Panc1 (cell line): ENCODE measurements at regions not wholly inside any gene's neighbourhood (a gene's known extent, or its start where the extent isn't known, plus 50 kb on each side); places are given as distances from the start of the nearest gene placed in this dataset.
"Not testable (repeated sequence)": the region's sequence is repeated elsewhere in the genome, so short reads cannot be mapped to it uniquely, and the experiment has no call there.

ENCODE experiments used
- ATAC-seq: fragments of 200-7000 bp; cut with Tn5 transposase; 2 replicates; pipeline ENCODE4 v1.9.1; 2020; ENCODE audit warnings: mild to moderate bottlenecking, moderate library complexity
- BruUV-seq: library from RNA; stranded (reverse); fragments of 400-500 nt; replicated peaks from 2 replicates; lab custom pipeline; 2021; lab: Mats Ljungman, UMichigan
- CTCF ChIA-PET: fragments of 300-600 bp; sonication (Branson Sonifier 250); formaldehyde crosslinking; loops from one replicate; lab custom pipeline; 2022; ENCODE audit warnings: antibody characterized with exemption; lab: Charles Lee
- POLR2A ChIA-PET: fragments of 300-600 bp; sonication (Branson Sonifier 250); formaldehyde crosslinking; loops from one replicate; lab custom pipeline; 2022; ENCODE audit warnings: antibody characterized with exemption; lab: Charles Lee
- DNase-seq: peaks from one replicate; pipeline ENCODE4 v3.0.0-alpha.2; 2010; ENCODE audit warnings: low read depth, low spot score
- H3K27ac ChIP-seq: 2 replicates; pipeline ENCODE4 v1.5.1; 2011; ENCODE audit warnings: mild to moderate bottlenecking, low read length, inconsistent platforms
- H3K27me3 ChIP-seq: fragments of 200-500 bp; sonication (Bioruptor generic); 2 replicates; pipeline ENCODE4 v1.6.0; 2014; ENCODE audit warnings: low read length, inconsistent platforms; ENCODE audit not compliant: control insufficient read depth, insufficient read depth
- H3K36me3 ChIP-seq: fragments of 200-500 bp; sonication (Bioruptor generic); 2 replicates; pipeline ENCODE4 v1.5.1; 2014; ENCODE audit warnings: inconsistent platforms, mild to moderate bottlenecking, low read length, moderate library complexity; ENCODE audit not compliant: control insufficient read depth, insufficient read depth
- H3K4me1 ChIP-seq: 2 replicates; pipeline ENCODE4 v1.5.1; 2011; ENCODE audit warnings: inconsistent platforms, mild to moderate bottlenecking, low read length, moderate library complexity; ENCODE audit not compliant: control insufficient read depth, insufficient read depth
- H3K4me3 ChIP-seq, 2 experiments: 2 replicates each; pipeline ENCODE4 v1.5.1; 2011 to 2012; ENCODE audit warnings: low read depth in 2 of 2, low read length in 2 of 2, mild to moderate bottlenecking in 2 of 2, inconsistent platforms in 1 of 2, moderate library complexity in 1 of 2
- H3K9me3 ChIP-seq: fragments of 200-500 bp; sonication (Bioruptor generic); 2 replicates; pipeline ENCODE4 v1.5.1; 2014; ENCODE audit warnings: low read depth, mild to moderate bottlenecking, inconsistent platforms, low read length, moderate library complexity; ENCODE audit not compliant: control insufficient read depth, insufficient read depth
- POLR2AphosphoS5 ChIP-seq: IDR thresholded peaks from 2 replicates; pipeline ENCODE4 v1.6.1; 2012; ENCODE audit warnings: mild to moderate bottlenecking, low read depth, low read length, moderate library complexity
- SIN3A ChIP-seq: IDR thresholded peaks from 2 replicates; pipeline ENCODE4 v1.6.1; 2012; ENCODE audit warnings: low read depth, mild to moderate bottlenecking, low read length, moderate library complexity, borderline replicate concordance; ENCODE audit not compliant: insufficient read depth
- TCF7L2 ChIP-seq: IDR thresholded peaks from 2 replicates; pipeline ENCODE4 v1.6.1; 2011; ENCODE audit warnings: mild to moderate bottlenecking, low read depth, low read length, inconsistent platforms
- in situ Hi-C: cut with HindIII; loops from 2 replicates; pipeline ENCODE4 v1.10.0; 2016; ENCODE audit warnings: low sequenced_read_pairs, low pct_unique_long_range_greater_than_20kb
- intact Hi-C: fragments of 100-400 bp; cut with micrococcal nuclease; formaldehyde crosslinking; loops from one replicate; pipeline ENCODE4 v1.10.0; 2022; ENCODE audit not compliant: unreplicated experiment
- TF ChIP-seq, protein P1 (sequence below), 2 experiments: IDR thresholded peaks; 2 replicates each; pipeline ENCODE4 v1.6.1; 2011 to 2012; ENCODE audit warnings: low read depth in 2 of 2, control low read depth in 1 of 2, low read length in 1 of 2, mild to moderate bottlenecking in 1 of 2, moderate library complexity in 1 of 2; ENCODE audit not compliant: insufficient read depth in 1 of 2
- TF ChIP-seq, protein P2 (sequence below): fragments of 450-650 bp; IDR thresholded peaks from 2 replicates; pipeline ENCODE4 v1.5.1; 2017; ENCODE audit warnings: mild to moderate bottlenecking

DNA sequence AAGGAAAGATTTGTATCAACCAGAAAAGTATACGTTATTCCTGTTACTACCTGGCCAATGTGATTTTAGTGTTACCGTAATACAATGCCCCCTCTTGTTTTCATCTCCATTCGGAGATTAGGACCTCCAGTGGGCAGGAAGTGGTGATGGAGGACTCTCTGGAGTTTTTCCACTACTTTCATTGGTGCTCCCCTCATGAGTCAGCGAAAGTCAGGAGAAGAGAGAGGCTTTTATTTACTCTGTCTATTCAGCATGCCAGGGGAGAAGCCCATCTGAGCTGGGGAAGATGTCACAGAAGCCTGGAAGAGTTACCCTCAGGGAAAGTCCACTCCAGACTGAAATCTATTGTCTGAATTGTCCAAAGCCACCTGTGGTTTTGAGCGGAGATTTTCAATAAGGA lies 88.2 kb upstream of the THUMPD2 start:
- DNase-seq (no peak), ATAC-seq (no peak)
- intact Hi-C loops, result no loop called here
- in situ Hi-C loops, result no loop called here
- no peaks in the 10 kb centered on the region for H3K9me3 ChIP-seq
- H3K4me3 ChIP-seq, result no peak overlapping the region
- H3K36me3 ChIP-seq, result no peaks in the 10 kb centered on the region
- no peaks in the 10 kb centered on the region for H3K27me3 ChIP-seq
- H3K4me1 ChIP-seq, result no peaks in the 10 kb centered on the region; the same call in 1 of the 2 replicates
- no peak overlapping the region for H3K27ac ChIP-seq
- TF ChIP-seq POLR2AphosphoS5, result no peak
- TF ChIP-seq, protein P1, sequence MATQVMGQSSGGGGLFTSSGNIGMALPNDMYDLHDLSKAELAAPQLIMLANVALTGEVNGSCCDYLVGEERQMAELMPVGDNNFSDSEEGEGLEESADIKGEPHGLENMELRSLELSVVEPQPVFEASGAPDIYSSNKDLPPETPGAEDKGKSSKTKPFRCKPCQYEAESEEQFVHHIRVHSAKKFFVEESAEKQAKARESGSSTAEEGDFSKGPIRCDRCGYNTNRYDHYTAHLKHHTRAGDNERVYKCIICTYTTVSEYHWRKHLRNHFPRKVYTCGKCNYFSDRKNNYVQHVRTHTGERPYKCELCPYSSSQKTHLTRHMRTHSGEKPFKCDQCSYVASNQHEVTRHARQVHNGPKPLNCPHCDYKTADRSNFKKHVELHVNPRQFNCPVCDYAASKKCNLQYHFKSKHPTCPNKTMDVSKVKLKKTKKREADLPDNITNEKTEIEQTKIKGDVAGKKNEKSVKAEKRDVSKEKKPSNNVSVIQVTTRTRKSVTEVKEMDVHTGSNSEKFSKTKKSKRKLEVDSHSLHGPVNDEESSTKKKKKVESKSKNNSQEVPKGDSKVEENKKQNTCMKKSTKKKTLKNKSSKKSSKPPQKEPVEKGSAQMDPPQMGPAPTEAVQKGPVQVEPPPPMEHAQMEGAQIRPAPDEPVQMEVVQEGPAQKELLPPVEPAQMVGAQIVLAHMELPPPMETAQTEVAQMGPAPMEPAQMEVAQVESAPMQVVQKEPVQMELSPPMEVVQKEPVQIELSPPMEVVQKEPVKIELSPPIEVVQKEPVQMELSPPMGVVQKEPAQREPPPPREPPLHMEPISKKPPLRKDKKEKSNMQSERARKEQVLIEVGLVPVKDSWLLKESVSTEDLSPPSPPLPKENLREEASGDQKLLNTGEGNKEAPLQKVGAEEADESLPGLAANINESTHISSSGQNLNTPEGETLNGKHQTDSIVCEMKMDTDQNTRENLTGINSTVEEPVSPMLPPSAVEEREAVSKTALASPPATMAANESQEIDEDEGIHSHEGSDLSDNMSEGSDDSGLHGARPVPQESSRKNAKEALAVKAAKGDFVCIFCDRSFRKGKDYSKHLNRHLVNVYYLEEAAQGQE (IDR thresholded peaks at IDR 0.05; ENCODE audit: insufficient read depth in 1 of 2, low read depth in 2 of 2, low read length in 1 of 2), result no peak
- no peak for TF ChIP-seq TCF7L2
- TF ChIP-seq, protein P2, sequence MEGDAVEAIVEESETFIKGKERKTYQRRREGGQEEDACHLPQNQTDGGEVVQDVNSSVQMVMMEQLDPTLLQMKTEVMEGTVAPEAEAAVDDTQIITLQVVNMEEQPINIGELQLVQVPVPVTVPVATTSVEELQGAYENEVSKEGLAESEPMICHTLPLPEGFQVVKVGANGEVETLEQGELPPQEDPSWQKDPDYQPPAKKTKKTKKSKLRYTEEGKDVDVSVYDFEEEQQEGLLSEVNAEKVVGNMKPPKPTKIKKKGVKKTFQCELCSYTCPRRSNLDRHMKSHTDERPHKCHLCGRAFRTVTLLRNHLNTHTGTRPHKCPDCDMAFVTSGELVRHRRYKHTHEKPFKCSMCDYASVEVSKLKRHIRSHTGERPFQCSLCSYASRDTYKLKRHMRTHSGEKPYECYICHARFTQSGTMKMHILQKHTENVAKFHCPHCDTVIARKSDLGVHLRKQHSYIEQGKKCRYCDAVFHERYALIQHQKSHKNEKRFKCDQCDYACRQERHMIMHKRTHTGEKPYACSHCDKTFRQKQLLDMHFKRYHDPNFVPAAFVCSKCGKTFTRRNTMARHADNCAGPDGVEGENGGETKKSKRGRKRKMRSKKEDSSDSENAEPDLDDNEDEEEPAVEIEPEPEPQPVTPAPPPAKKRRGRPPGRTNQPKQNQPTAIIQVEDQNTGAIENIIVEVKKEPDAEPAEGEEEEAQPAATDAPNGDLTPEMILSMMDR, result no peak
- TF ChIP-seq SIN3A, result no peak
- CTCF ChIA-PET, result no interaction called here
- POLR2A ChIA-PET, result no interaction called here
- no TSS peak for BruUV-seq

DNA sequence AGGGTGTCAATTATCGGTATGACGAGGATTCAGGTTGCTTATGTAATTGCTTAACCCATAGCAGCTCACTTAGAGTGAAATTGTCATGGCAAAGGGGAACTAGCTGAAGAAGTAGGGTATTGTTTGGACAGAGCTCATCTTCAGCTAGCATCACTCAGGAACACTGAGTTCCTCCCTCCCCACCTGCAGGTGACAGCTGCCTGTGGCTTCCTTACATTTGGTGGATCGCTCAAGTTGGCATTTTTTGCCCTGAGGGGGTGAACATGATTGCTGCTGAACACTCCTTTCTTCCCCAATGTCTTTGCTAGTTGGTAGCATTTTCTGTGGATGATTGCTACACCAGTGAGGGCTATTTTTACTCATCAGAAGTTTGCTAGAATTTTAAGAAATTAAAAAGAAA lies 86.7 kb upstream of the THUMPD2 start:
- Histone ChIP-seq H3K27me3 (no peaks in the 10 kb centered on the region), H3K36me3 (no peaks in the 10 kb centered on the region), H3K9me3 (no peaks in the 10 kb centered on the region), H3K4me3 (no peak overlapping the region), H3K4me1 (no peaks in the 10 kb centered on the region), H3K27ac (no peak overlapping the region)
- TF ChIP-seq, protein P1 (IDR thresholded peaks at IDR 0.05; ENCODE audit: insufficient read depth in 1 of 2, low read depth in 2 of 2, low read length in 1 of 2), result no peak
- TF ChIP-seq SIN3A (no peak), TCF7L2 (no peak), POLR2AphosphoS5 (no peak)
- TF ChIP-seq, protein P2, result no peak
- intact Hi-C loops, result no loop called here
- in situ Hi-C loops, result no loop called here
- DNase-seq (no peak), ATAC-seq (no peak)
- CTCF ChIA-PET, result interaction anchor here (0.7 kb wide), 1 partner anchor 32 kb away, joined by 5 read pairs; no protein-coding TSS in a partner anchor
- POLR2A ChIA-PET, result no interaction called here
- BruUV-seq, result no TSS peak

DNA sequence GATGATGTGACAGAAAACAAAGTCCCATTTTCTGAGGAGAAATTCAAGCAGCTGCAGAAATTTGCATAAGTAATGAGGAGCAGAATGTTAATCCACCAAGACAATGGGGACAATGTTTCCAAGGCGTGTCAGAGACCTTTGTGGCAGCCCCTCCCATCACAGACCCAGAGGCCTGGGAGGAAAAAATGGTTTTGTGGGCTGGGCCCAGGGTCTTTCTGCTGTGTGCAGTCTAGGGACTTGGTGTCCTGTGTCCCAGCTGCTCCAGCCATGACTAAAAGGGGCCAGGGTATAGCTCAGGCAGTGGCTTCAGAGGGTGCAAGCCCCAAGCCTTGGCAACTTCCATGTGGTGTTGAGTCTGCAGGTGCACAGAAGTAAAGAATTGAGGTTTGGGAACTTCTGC lies 84.6 kb upstream of the THUMPD2 start:
- ATAC-seq, in situ Hi-C loops, H3K9me3 ChIP-seq, CTCF ChIA-PET, BruUV-seq, H3K4me3 ChIP-seq, intact Hi-C loops, H3K36me3 ChIP-seq, H3K4me1 ChIP-seq, H3K27ac ChIP-seq, H3K27me3 ChIP-seq, DNase-seq, POLR2A ChIA-PET: not testable (repeated sequence)
